ENCODE measurements at regions not wholly inside any gene's neighbourhood (a gene's known extent, or its start where the extent isn't known, plus 50 kb on each side); places are given as distances from the start of the nearest gene placed in this dataset.

GRCh38 chr2:2714408-2714807 lies 383.3 kb upstream of the MYT1L start:
- no peak for TF ChIP-seq POLR2A (IDR thresholded peaks at IDR 0.05)
- TF ChIP-seq, protein P1, sequence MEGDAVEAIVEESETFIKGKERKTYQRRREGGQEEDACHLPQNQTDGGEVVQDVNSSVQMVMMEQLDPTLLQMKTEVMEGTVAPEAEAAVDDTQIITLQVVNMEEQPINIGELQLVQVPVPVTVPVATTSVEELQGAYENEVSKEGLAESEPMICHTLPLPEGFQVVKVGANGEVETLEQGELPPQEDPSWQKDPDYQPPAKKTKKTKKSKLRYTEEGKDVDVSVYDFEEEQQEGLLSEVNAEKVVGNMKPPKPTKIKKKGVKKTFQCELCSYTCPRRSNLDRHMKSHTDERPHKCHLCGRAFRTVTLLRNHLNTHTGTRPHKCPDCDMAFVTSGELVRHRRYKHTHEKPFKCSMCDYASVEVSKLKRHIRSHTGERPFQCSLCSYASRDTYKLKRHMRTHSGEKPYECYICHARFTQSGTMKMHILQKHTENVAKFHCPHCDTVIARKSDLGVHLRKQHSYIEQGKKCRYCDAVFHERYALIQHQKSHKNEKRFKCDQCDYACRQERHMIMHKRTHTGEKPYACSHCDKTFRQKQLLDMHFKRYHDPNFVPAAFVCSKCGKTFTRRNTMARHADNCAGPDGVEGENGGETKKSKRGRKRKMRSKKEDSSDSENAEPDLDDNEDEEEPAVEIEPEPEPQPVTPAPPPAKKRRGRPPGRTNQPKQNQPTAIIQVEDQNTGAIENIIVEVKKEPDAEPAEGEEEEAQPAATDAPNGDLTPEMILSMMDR (IDR thresholded peaks at IDR 0.05): no peak

Data from body of pancreas (tissue), 4 donors.